HepG2 (cell line): ENCODE measurements at regions not wholly inside any gene's neighbourhood (a gene's known extent, or its start where the extent isn't known, plus 50 kb on each side); places are given as distances from the start of the nearest gene placed in this dataset.

Experiments
- ATAC-seq: fragments of 200-7000 bp; cut with Tn5 transposase; 3 replicates; pipeline ENCODE4 v1.9.1; 2020; ENCODE audit warnings: mild to moderate bottlenecking, moderate library complexity
- BruUV-seq: library from RNA; stranded (reverse); fragments of 400-500 nt; replicated peaks from 2 replicates; lab custom pipeline; 2021; lab: Mats Ljungman, UMichigan
- CTCF ChIA-PET: fragments of 300-600 bp; formaldehyde crosslinking; extraction: SDS; loops from one replicate; lab custom pipeline; 2021; ENCODE audit warnings: low total read pairs, inconsistent platforms, low intra/inter-chr PET ratio; lab: Yijun Ruan, JAX
- POLR2A ChIA-PET: fragments of 350-600 bp; sonication (Branson Sonifier 250); formaldehyde crosslinking; loops from one replicate; lab custom pipeline; 2020; ENCODE audit warnings: antibody characterized with exemption, inconsistent platforms; lab: Yijun Ruan, JAX
- DNase-seq: peaks from one replicate; pipeline ENCODE4 v3.0.0-alpha.2; 2015; ENCODE audit warnings: low spot score
- FAIRE-seq: peaks from 3 replicates; lab custom pipeline; 2011; peaks lifted over from hg19 to GRCh38; lab: Jason Lieb, UNC
- H2AFZ ChIP-seq: one replicate; pipeline ENCODE4 v1.6.1; 2011; ENCODE audit warnings: low read length, inconsistent platforms
- H3K27ac ChIP-seq: fragments of 300-600 bp; 3 replicates; pipeline ENCODE4 v1.8.0; 2011; ENCODE audit warnings: mixed run types, mild to moderate bottlenecking, mixed read lengths, low read length, inconsistent platforms; ENCODE audit not compliant: insufficient read depth; ENCODE audit errors: extremely low read length
- H3K27me3 ChIP-seq, 2 experiments: fragments of 200-600 bp in 1 of 2; 2 replicates in 1 of 2; 3 replicates in 1 of 2; pipeline versions ENCODE4 v1.6.0 to v1.8.0; 2011; ENCODE audit warnings: low read length in 2 of 2, mild to moderate bottlenecking in 2 of 2, moderate library complexity in 2 of 2, inconsistent platforms in 1 of 2; ENCODE audit not compliant: insufficient read depth in 2 of 2, control insufficient read depth in 1 of 2
- H3K36me3 ChIP-seq, 2 experiments: fragments of 200-600 bp in 1 of 2; replicated peaks in 1 of 2; 2 replicates in 1 of 2; 3 replicates in 1 of 2; pipeline versions ENCODE4 v1.5.1 to v1.8.0; 2011; ENCODE audit warnings: low read length in 2 of 2, inconsistent platforms in 1 of 2; ENCODE audit not compliant: insufficient read depth in 2 of 2, control insufficient read depth in 1 of 2
- H3K4me1 ChIP-seq: 2 replicates; pipeline ENCODE4 v1.5.1; 2012; ENCODE audit warnings: low read length, inconsistent platforms; ENCODE audit not compliant: insufficient read depth
- H3K4me2 ChIP-seq: 2 replicates; pipeline ENCODE4 v1.6.0; 2011; ENCODE audit warnings: low read depth, low read length, inconsistent platforms
- H3K4me3 ChIP-seq, 3 experiments: fragments of 200-600 bp in 1 of 3; sonication (generic), shearing (Covaris generic) in 1 of 3; replicated peaks in 1 of 3; 2 replicates each; pipeline ENCODE4 v1.5.1; 2011 to 2016; ENCODE audit warnings: low read length in 3 of 3, inconsistent platforms in 2 of 3, low read depth in 2 of 3, mild to moderate bottlenecking in 2 of 3, control low read depth in 1 of 3, mixed read lengths in 1 of 3; ENCODE audit not compliant: insufficient read depth in 1 of 3
- H3K79me2 ChIP-seq: one replicate; pipeline ENCODE4 v1.6.1; 2011; ENCODE audit warnings: low read length, inconsistent platforms; ENCODE audit not compliant: insufficient read depth
- H3K9ac ChIP-seq: 2 replicates; pipeline ENCODE4 v1.6.0; 2011; ENCODE audit warnings: mild to moderate bottlenecking, low read depth, low read length, inconsistent platforms; ENCODE audit not compliant: insufficient read depth
- H3K9me3 ChIP-seq: 2 replicates; pipeline ENCODE4 v1.5.1; 2012; ENCODE audit warnings: mild to moderate bottlenecking, low read length
- H4K20me1 ChIP-seq: 2 replicates; pipeline ENCODE4 v1.6.0; 2011; ENCODE audit warnings: inconsistent platforms, mild to moderate bottlenecking, low read length, moderate library complexity; ENCODE audit not compliant: insufficient read depth
- BCL6 ChIP-seq: IDR thresholded peaks from 2 replicates; pipeline ENCODE4 v1.6.1; 2016; ENCODE audit warnings: missing genetic modification reagents, missing compliant biosample characterization
- DBP ChIP-seq: sonication (generic); formaldehyde crosslinking; IDR thresholded peaks from 2 replicates; pipeline ENCODE4 v1.4.0; 2020; ENCODE audit warnings: missing genetic modification reagents; ENCODE audit errors: not compliant biosample characterization
- DNMT3B ChIP-seq: conservative IDR thresholded peaks from 2 replicates; pipeline ENCODE4 v1.6.1; 2016; ENCODE audit warnings: missing biosample characterization, control low read depth
- IRF2 ChIP-seq: IDR thresholded peaks from 2 replicates; pipeline ENCODE4 v1.6.1; 2018; ENCODE audit warnings: missing genetic modification reagents, missing compliant biosample characterization
- MED13 ChIP-seq: sonication (generic); formaldehyde crosslinking; IDR thresholded peaks from 2 replicates; pipeline ENCODE4 v1.5.0; 2020; ENCODE audit warnings: missing genetic modification reagents
- NCOR1 ChIP-seq: fragments of 200-600 bp; sonication (generic); IDR thresholded peaks from 2 replicates; pipeline ENCODE4 v1.7.0; 2017; ENCODE audit warnings: antibody characterized with exemption, low read length, borderline replicate concordance
- POLR2A ChIP-seq, 2 experiments: IDR thresholded peaks; 2 replicates each; pipeline ENCODE4 v1.6.1; 2011; ENCODE audit warnings: low read depth in 2 of 2, low read length in 2 of 2, mild to moderate bottlenecking in 1 of 2, moderate library complexity in 1 of 2; ENCODE audit not compliant: insufficient read depth in 1 of 2
- SNRNP70 ChIP-seq: fragments of 200-400 bp; formaldehyde crosslinking; IDR thresholded peaks from 2 replicates; pipeline ENCODE4 v1.6.1; 2017; ENCODE audit warnings: mild to moderate bottlenecking, low read depth, low read length, moderate library complexity
- SP5 ChIP-seq: IDR thresholded peaks from 2 replicates; pipeline ENCODE4 v1.6.1; 2016; ENCODE audit warnings: low read depth, borderline replicate concordance
- ZIK1 ChIP-seq: sonication (generic); formaldehyde crosslinking; IDR thresholded peaks from 2 replicates; pipeline ENCODE4 v1.5.0; 2020; ENCODE audit warnings: mild to moderate bottlenecking, low read depth, missing genetic modification reagents, borderline replicate concordance
- ZMAT3 ChIP-seq: sonication (generic); formaldehyde crosslinking; conservative IDR thresholded peaks from 2 replicates; pipeline ENCODE4 v1.7.0; 2021; ENCODE audit warnings: missing genetic modification reagents
- ZNF350 ChIP-seq: sonication (generic); formaldehyde crosslinking; IDR thresholded peaks from 2 replicates; pipeline ENCODE4 v1.4.0; 2020; ENCODE audit warnings: mild to moderate bottlenecking, low read depth, missing genetic modification reagents, borderline replicate concordance
- ZNF607 ChIP-seq: sonication (generic); formaldehyde crosslinking; IDR thresholded peaks from 2 replicates; pipeline ENCODE4 v1.5.1; 2020; ENCODE audit warnings: missing genetic modification reagents, mild to moderate bottlenecking, borderline replicate concordance
- ZNF792 ChIP-seq: IDR thresholded peaks from 2 replicates; pipeline ENCODE4 v1.6.1; 2016
- WGBS: methylation state at CpG from one replicate; pipeline ENCODE4 v1.1.6; 2017; ENCODE audit warnings: low lambda C conversion rate; 5-methylcytosine and 5-hydroxymethylcytosine counted together
- in situ Hi-C: cut with HindIII; loops from 2 replicates; pipeline ENCODE4 v1.10.0; 2017; ENCODE audit warnings: low pct_unique_long_range_greater_than_20kb; ENCODE audit not compliant: extremely low pct_ligation_motif_present
- intact Hi-C: fragments of 100-400 bp; cut with micrococcal nuclease; formaldehyde crosslinking; loops from one replicate; pipeline ENCODE4 v1.10.0; 2022; ENCODE audit not compliant: unreplicated experiment
- TF ChIP-seq, protein P1 (sequence below): sonication (generic); formaldehyde crosslinking; IDR thresholded peaks from 2 replicates; pipeline ENCODE4 v1.4.0; 2020; ENCODE audit warnings: missing genetic modification reagents
- TF ChIP-seq, protein P2 (sequence below), 2 experiments: sonication (generic) in 1 of 2; formaldehyde crosslinking in 1 of 2; IDR thresholded peaks; 2 replicates each; pipeline versions ENCODE4 v1.5.1 to v1.6.1; 2011 to 2020; ENCODE audit warnings: borderline replicate concordance in 1 of 2, low read depth in 1 of 2, low read length in 1 of 2, mild to moderate bottlenecking in 1 of 2, missing genetic modification reagents in 1 of 2, moderate library complexity in 1 of 2

DNA sequence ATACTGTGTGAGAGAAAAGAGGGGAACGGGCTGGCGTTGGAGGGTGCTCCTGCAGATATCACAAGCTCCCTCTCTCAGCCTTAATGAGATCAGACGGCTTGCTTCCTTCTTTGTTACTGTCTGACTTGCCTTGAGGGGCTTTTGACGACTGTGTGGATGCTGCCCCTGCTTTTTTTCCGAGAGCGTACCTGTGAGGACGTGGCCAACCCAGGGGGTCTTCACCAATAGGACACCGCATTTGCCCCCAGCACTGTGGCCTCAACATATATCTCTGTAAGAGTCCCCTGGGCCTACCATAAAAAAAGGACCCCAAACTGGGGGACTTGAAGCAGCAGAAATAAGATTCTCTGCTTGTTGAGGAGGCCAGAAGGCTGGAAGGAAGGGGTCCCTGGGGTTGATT is 143.9 kb downstream of the SHOX start (continued):
- TF ChIP-seq ZIK1 (CRISPR knock-in tag) = no peak
- TF ChIP-seq ZNF350 = no peak

- in situ Hi-C loops = no loop called here
- Histone ChIP-seq H3K27ac (no peak overlapping the region), H3K4me1 (no peaks in the 10 kb centered on the region), H3K9ac (no peak overlapping the region), H4K20me1 (no peaks in the 10 kb centered on the region)
- DNase-seq = no peak
- intact Hi-C loops = no loop called here
- TF ChIP-seq BCL6 (CRISPR knock-in tag) (no peak), IRF2 (no peak), ZMAT3 (CRISPR knock-in tag) (no peak), MED13 (CRISPR knock-in tag) (no peak), SP5 (CRISPR knock-in tag) (no peak), ZNF792 (CRISPR knock-in tag) (no peak), NCOR1 (no peak), ZNF607 (no peak), POLR2A (IDR thresholded peaks at IDR 0.05; ENCODE audit: insufficient read depth in 1 of 2, low read depth in 2 of 2, low read length in 2 of 2) (no peak), DNMT3B (no peak), SNRNP70 (no peak), DBP (CRISPR knock-in tag) (no peak)
- TF ChIP-seq, protein P1, sequence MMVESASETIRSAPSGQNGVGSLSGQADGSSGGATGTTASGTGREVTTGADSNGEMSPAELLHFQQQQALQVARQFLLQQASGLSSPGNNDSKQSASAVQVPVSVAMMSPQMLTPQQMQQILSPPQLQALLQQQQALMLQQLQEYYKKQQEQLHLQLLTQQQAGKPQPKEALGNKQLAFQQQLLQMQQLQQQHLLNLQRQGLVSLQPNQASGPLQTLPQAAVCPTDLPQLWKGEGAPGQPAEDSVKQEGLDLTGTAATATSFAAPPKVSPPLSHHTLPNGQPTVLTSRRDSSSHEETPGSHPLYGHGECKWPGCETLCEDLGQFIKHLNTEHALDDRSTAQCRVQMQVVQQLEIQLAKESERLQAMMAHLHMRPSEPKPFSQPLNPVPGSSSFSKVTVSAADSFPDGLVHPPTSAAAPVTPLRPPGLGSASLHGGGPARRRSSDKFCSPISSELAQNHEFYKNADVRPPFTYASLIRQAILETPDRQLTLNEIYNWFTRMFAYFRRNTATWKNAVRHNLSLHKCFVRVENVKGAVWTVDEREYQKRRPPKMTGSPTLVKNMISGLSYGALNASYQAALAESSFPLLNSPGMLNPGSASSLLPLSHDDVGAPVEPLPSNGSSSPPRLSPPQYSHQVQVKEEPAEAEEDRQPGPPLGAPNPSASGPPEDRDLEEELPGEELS (CRISPR knock-in tag) = no peak
- TF ChIP-seq, protein P2, sequence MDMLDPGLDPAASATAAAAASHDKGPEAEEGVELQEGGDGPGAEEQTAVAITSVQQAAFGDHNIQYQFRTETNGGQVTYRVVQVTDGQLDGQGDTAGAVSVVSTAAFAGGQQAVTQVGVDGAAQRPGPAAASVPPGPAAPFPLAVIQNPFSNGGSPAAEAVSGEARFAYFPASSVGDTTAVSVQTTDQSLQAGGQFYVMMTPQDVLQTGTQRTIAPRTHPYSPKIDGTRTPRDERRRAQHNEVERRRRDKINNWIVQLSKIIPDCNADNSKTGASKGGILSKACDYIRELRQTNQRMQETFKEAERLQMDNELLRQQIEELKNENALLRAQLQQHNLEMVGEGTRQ (IDR thresholded peaks at IDR 0.05; ENCODE audit: low read depth, low read length) = no peak
- TF ChIP-seq, protein P2 (CRISPR knock-in tag; IDR thresholded peaks at IDR 0.05; ENCODE audit: borderline replicate concordance) = no peak
- TF ChIP-seq, all 625 proteins: peak for 0
- ChIA-PET POLR2A (no interaction called here), CTCF (no interaction called here)
- Histone ChIP-seq H3K36me3 (no peaks in the 10 kb centered on the region), H3K27me3 (peaks cover 2 to 15% of the 10 kb centered on the region in 2 experiments; a peak in 1 of 5 replicates), H3K4me3 (no peak overlapping the region), H3K9me3 (no peaks in the 10 kb centered on the region), H3K79me2 (no peaks in the 10 kb centered on the region), H3K4me2 (no peak overlapping the region), H2AFZ (no peak overlapping the region)
- WGBS = 8% methylated on average over 5 of the region's 9 CpGs
- ATAC-seq (no peak), FAIRE-seq (no peak)
- BruUV-seq = no TSS peak
Observed at GRCh38 chrX:773292-774025, 142.9 kb downstream of the SHOX start.
